ENCODE measurements at regions not wholly inside any gene's neighbourhood (a gene's known extent, or its start where the extent isn't known, plus 50 kb on each side); places are given as distances from the start of the nearest gene placed in this dataset.

GRCh38 chr5:124796495-124796894 is 50.1 kb upstream of the ZNF608 start:
- DNase-seq (no peak), ATAC-seq (ENCODE audit: poor library complexity) (no peak)
- intact Hi-C loops (cut with DNase I) = no loop called here

- DNase-seq = peak; percentile 54
- peak; percentile 77 for ATAC-seq (ENCODE audit: poor library complexity)
- intact Hi-C loops (cut with DNase I) = no loop called here
Observed at GRCh38 chr5:124797665-124798087, 51.2 kb upstream of the ZNF608 start.

DNA sequence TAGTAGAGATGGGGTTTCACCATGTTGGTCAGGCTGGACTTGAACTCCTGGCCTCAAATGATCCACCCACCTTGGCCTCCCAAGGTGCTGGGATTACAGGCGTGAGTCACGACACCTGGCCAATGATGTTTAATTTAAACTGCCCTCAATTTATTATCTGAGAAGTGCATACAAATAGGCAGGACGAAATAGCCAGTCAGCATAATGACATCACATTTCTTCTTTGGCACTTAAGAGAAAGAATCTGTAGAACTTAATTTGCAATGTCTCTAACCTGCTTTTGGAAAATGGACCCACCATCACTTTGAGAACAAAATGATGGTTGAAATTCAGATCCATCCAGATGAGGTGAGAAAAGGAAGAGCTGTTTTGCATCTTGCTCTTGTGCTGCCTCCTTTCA is 52.5 kb upstream of the ZNF608 start:
- ATAC-seq (ENCODE audit: poor library complexity) = no peak
- intact Hi-C loops (cut with DNase I) = no loop called here
- DNase-seq = no peak

- intact Hi-C loops (cut with DNase I) = no loop called here
- DNase-seq = no peak
- ATAC-seq (ENCODE audit: poor library complexity) = no peak
Observed at GRCh38 chr5:124801551-124801950, 55.1 kb upstream of the ZNF608 start.

DNA sequence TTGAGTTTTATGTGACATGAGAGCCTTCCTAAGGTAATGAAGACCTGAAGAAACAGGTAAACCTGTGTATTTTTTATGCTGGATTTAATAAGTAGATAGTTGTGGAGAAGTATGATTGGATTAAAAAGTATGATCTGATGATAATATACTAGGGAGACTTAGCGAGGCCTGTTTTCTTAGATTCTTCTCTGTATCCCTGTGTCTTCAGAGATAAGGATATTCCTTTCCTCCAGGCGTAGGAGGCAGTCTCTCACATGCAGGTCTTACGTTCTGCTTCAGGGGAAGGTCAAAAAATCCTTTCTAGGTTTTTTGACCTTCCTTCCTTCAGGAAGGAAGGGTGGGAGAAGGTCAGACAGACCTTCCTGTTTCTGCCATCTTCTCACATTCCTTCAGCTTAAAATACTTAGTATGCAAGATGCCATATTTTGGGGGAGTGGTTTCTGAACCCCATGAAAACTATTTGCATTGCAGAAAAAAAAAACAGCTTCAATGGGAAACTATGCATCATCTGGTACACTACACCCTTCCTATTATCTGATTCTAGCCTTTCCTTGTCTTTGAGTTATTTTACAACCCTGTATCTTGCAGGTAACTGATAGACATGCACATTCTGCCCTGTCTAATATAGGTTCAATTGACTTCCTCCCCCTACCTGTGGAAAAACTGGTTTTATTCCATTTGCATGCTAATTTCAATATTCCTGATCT is 57.3 kb upstream of the ZNF608 start:
- intact Hi-C loops (cut with DNase I) = no loop called here
- ATAC-seq (ENCODE audit: poor library complexity) (no peak), DNase-seq (no peak)

- DNase-seq (no peak), ATAC-seq (ENCODE audit: poor library complexity) (no peak)
- intact Hi-C loops (cut with DNase I) = no loop called here
Observed at GRCh38 chr5:124806026-124806372, 59.6 kb upstream of the ZNF608 start.

- ATAC-seq (ENCODE audit: poor library complexity) (peak; percentile 81), DNase-seq (peak; percentile 83)
- intact Hi-C loops (cut with DNase I) = no loop called here
Observed at GRCh38 chr5:124806373-124807077, 60.1 kb upstream of the ZNF608 start.

- ATAC-seq (ENCODE audit: poor library complexity) (no peak), DNase-seq (no peak)
- intact Hi-C loops (cut with DNase I) = no loop called here
Observed at GRCh38 chr5:124808842-124809268, 62.4 kb upstream of the ZNF608 start.

GRCh38 chr5:124810396-124811006 is 64.1 kb upstream of the ZNF608 start:
- DNase-seq = no peak
- no peak for ATAC-seq (ENCODE audit: poor library complexity)
- intact Hi-C loops (cut with DNase I) = no loop called here

GRCh38 chr5:124812771-124813358 is 66.4 kb upstream of the ZNF608 start:
- ATAC-seq (ENCODE audit: poor library complexity) = no peak
- intact Hi-C loops (cut with DNase I) = no loop called here
- DNase-seq = no peak

GRCh38 chr5:124816381-124816780 is 69.9 kb upstream of the ZNF608 start:
- ATAC-seq (ENCODE audit: poor library complexity) = no peak
- intact Hi-C loops (cut with DNase I) = no loop called here
- DNase-seq = no peak

GRCh38 chr5:124819201-124819600 is 72.8 kb upstream of the ZNF608 start:
- ATAC-seq (ENCODE audit: poor library complexity) (no peak), DNase-seq (no peak)
- intact Hi-C loops (cut with DNase I) = no loop called here

- no peak for ATAC-seq (ENCODE audit: poor library complexity)
- intact Hi-C loops (cut with DNase I) = no loop called here
- DNase-seq = no peak
Observed at GRCh38 chr5:124822647-124823046, 76.2 kb upstream of the ZNF608 start.

DNA sequence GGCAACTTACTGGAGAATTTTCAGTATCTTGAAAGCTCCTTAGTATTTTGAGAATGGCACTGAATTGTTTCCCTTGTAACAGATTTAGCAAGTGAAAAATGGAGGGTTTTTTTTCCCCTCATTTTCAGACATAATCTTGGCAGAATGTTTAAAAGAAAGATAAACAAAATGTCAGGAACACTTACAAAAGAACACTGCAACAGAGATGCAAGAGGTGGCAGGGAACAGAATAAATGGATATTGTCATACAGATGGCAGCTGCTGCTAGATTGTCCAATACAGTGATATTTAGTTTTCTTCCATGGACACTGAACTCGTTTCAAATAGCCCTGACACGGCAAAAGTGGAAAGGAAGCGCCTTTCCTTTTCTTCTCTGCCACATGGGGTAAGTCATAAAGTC is 76.9 kb upstream of the ZNF608 start:
- DNase-seq = no peak
- no peak for ATAC-seq (ENCODE audit: poor library complexity)
- intact Hi-C loops (cut with DNase I) = no loop called here

- ATAC-seq (ENCODE audit: poor library complexity) (no peak), DNase-seq (no peak)
- intact Hi-C loops (cut with DNase I) = no loop called here
Observed at GRCh38 chr5:124824637-124825158, 78.3 kb upstream of the ZNF608 start.

DNA sequence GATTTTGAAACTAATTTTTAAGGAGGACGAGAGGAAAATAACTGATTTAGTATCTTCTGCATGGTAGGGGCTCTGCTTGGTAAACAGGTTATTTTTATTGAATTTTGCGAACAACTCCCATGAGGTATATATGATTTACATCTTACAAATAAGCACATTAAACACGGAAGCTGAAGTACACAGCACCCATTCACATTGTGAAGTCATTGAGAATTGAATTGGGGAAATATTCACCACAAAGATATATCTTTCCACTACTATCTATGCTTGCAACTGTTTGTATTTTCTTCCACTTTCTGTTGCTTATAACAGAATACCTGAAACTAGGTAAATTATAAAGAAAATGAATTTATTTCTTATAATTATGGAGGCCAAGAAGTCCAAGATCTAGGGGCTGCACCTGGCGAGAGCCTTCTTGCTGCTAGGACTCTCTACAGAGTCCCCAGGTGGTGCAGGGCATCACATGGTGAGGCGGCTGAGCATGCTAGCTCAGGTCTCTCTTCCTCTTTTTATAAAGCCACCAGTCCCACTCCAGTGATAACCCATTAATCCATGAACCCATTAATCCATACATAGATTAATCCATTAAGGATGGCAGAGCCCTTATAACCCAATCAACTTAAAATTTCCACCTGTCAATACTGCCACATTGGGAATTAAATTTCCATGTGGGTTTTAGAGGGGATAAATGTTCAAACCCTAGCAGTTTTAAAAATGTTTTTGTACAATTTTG is 79.0 kb upstream of the ZNF608 start:
- intact Hi-C loops (cut with DNase I) = no loop called here
- DNase-seq (no peak), ATAC-seq (ENCODE audit: poor library complexity) (no peak)

DNA sequence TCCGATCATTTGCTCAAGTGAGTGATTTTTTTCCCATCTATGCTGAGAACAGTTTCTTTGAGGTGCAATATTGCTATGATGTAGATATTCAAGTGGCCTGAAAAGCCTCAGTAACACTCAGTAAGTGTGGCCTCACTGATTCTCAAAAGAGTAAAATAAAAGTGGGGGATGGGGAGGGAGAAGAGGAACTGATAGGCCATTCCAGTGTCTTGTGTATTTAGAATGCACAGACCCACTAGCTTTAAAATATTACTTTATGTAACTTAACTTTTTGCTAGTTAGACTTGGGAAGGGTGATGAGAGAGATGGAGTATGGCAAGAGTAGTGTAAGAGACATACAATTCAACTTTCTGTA is 79.5 kb upstream of the ZNF608 start:
- no peak for DNase-seq
- intact Hi-C loops (cut with DNase I) = no loop called here
- ATAC-seq (ENCODE audit: poor library complexity) = no peak

GRCh38 chr5:124828731-124829234 is 82.3 kb upstream of the ZNF608 start:
- ATAC-seq (ENCODE audit: poor library complexity) (no peak), DNase-seq (no peak)
- intact Hi-C loops (cut with DNase I) = no loop called here

GRCh38 chr5:124831687-124832240 is 85.3 kb upstream of the ZNF608 start:
- intact Hi-C loops (cut with DNase I) = no loop called here
- ATAC-seq (ENCODE audit: poor library complexity) (no peak), DNase-seq (no peak)
